ENCODE measurements at regions not wholly inside any gene's neighbourhood (a gene's known extent, or its start where the extent isn't known, plus 50 kb on each side); places are given as distances from the start of the nearest gene placed in this dataset.

DNA sequence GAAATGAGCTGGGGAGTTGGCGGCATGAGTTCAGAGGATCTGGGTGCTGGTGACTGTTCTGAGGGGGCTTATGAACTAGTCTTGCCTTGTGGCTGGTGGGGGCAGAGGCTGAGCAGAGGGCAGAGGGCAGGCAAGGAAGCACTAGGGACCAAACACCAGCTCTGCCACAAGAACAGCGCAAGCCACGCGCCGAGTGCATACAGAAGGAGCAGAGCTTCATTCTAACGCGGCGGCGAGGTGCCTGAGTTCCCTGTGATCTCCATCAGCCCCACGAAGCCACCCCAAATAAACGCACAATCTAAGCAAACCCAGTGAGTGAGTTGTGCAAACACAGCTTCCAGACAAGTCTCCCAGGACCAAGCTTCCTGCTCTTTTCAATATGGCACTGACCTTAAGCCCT, 110.6 kb upstream of the ALDH1B1 start:
- DNase-seq (ENCODE audit: low spot score): peak; percentile 12
- Histone ChIP-seq H3K36me3 (ENCODE audit: control insufficient read depth in 4 of 4, insufficient read depth in 3 of 4, low read depth in 1 of 4, low read length in 3 of 4) (no peaks in the 10 kb centered on the region), H3K4me3 (ENCODE audit: low read depth in 1 of 3, low read length in 3 of 3) (no peak overlapping the region), H3K9ac (ENCODE audit: low read depth in 1 of 2, low read length in 2 of 2) (no peak overlapping the region), H3K4me1 (ENCODE audit: control insufficient read depth in 4 of 4, insufficient read depth in 4 of 4, low read length in 3 of 4) (no peaks in the 10 kb centered on the region), H3K27me3 (ENCODE audit: control insufficient read depth in 4 of 4, insufficient read depth in 4 of 4, low read length in 3 of 4) (no peaks in the 10 kb centered on the region), H3K27ac (ENCODE audit: low read depth in 1 of 2, low read length in 2 of 2) (no peak overlapping the region), H3K9me3 (ENCODE audit: control insufficient read depth in 4 of 4, low read length in 3 of 4) (no peaks in the 10 kb centered on the region)
- TF ChIP-seq, protein P1, sequence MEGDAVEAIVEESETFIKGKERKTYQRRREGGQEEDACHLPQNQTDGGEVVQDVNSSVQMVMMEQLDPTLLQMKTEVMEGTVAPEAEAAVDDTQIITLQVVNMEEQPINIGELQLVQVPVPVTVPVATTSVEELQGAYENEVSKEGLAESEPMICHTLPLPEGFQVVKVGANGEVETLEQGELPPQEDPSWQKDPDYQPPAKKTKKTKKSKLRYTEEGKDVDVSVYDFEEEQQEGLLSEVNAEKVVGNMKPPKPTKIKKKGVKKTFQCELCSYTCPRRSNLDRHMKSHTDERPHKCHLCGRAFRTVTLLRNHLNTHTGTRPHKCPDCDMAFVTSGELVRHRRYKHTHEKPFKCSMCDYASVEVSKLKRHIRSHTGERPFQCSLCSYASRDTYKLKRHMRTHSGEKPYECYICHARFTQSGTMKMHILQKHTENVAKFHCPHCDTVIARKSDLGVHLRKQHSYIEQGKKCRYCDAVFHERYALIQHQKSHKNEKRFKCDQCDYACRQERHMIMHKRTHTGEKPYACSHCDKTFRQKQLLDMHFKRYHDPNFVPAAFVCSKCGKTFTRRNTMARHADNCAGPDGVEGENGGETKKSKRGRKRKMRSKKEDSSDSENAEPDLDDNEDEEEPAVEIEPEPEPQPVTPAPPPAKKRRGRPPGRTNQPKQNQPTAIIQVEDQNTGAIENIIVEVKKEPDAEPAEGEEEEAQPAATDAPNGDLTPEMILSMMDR (IDR thresholded peaks at IDR 0.05; ENCODE audit: low read depth, low read length, missing input control): no peak
- TF ChIP-seq HNF4G (IDR thresholded peaks at IDR 0.05): no peak
- TF ChIP-seq, protein P2, sequence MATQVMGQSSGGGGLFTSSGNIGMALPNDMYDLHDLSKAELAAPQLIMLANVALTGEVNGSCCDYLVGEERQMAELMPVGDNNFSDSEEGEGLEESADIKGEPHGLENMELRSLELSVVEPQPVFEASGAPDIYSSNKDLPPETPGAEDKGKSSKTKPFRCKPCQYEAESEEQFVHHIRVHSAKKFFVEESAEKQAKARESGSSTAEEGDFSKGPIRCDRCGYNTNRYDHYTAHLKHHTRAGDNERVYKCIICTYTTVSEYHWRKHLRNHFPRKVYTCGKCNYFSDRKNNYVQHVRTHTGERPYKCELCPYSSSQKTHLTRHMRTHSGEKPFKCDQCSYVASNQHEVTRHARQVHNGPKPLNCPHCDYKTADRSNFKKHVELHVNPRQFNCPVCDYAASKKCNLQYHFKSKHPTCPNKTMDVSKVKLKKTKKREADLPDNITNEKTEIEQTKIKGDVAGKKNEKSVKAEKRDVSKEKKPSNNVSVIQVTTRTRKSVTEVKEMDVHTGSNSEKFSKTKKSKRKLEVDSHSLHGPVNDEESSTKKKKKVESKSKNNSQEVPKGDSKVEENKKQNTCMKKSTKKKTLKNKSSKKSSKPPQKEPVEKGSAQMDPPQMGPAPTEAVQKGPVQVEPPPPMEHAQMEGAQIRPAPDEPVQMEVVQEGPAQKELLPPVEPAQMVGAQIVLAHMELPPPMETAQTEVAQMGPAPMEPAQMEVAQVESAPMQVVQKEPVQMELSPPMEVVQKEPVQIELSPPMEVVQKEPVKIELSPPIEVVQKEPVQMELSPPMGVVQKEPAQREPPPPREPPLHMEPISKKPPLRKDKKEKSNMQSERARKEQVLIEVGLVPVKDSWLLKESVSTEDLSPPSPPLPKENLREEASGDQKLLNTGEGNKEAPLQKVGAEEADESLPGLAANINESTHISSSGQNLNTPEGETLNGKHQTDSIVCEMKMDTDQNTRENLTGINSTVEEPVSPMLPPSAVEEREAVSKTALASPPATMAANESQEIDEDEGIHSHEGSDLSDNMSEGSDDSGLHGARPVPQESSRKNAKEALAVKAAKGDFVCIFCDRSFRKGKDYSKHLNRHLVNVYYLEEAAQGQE (IDR thresholded peaks at IDR 0.05): no peak
- 78% methylated on average over 11 of the region's 11 CpGs for WGBS

DNA sequence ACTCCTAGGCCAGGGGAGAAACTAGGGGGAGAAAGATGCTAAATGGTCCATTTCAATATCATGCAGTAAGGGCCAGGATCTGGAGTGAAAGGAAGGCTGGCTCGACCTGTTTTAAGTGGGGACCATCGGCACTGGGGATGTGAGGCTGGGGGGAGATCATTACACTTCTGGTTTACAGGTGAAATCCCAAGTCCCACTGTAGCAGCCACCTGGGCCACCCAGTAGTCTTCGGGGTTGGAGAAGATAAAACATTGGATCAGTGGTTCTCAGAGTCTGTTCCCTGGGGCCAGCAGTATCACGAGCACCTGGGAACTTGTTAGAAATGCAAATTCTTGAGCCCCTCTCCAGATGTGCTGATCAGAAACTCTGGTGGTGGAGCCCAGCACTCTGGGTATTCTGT, 111.3 kb upstream of the ALDH1B1 start:
- DNase-seq (ENCODE audit: low spot score): peak; percentile 13
- Histone ChIP-seq H3K36me3 (ENCODE audit: control insufficient read depth in 4 of 4, insufficient read depth in 3 of 4, low read depth in 1 of 4, low read length in 3 of 4) (no peaks in the 10 kb centered on the region), H3K9me3 (ENCODE audit: control insufficient read depth in 4 of 4, low read length in 3 of 4) (no peaks in the 10 kb centered on the region), H3K27ac (ENCODE audit: low read depth in 1 of 2, low read length in 2 of 2) (no peak overlapping the region), H3K9ac (ENCODE audit: low read depth in 1 of 2, low read length in 2 of 2) (no peak overlapping the region), H3K4me1 (ENCODE audit: control insufficient read depth in 4 of 4, insufficient read depth in 4 of 4, low read length in 3 of 4) (no peaks in the 10 kb centered on the region), H3K4me3 (ENCODE audit: low read depth in 1 of 3, low read length in 3 of 3) (no peak overlapping the region), H3K27me3 (ENCODE audit: control insufficient read depth in 4 of 4, insufficient read depth in 4 of 4, low read length in 3 of 4) (no peaks in the 10 kb centered on the region)
- TF ChIP-seq FOXA2 (IDR thresholded peaks at IDR 0.05): no peak
- WGBS: 86% methylated on average over 4 of the region's 4 CpGs

DNA sequence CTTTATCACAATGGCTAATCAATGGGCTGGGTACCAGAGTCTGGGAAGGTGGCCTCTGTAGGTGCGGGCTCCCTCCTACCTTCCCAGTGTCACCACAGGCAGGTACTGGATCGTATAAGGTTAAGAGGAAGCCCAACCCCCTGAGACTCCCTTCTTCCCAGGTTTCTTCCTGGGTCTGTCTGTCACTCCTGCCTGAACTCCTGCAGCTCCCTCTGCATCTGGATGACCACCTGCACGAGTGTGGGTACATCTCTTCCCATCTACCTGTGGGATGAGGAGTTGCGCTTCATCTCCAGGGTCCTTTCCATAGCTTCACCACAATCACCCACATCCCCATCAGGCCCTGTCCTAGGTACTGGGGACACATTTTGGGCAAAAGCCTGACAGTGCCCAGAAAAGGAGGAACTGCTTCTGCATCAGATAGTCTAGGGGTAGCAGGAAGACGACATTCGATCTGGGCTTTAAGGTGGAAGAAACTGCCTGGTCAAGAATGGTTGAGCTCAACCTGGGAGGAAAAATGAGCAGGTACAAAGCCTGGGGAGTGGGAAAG, 112.2 kb upstream of the ALDH1B1 start:
- Histone ChIP-seq H3K4me1 (ENCODE audit: control insufficient read depth in 4 of 4, insufficient read depth in 4 of 4, low read length in 3 of 4) (no peaks in the 10 kb centered on the region), H3K4me3 (ENCODE audit: low read depth in 1 of 3, low read length in 3 of 3) (no peak overlapping the region), H3K27ac (ENCODE audit: low read depth in 1 of 2, low read length in 2 of 2) (no peak overlapping the region), H3K36me3 (ENCODE audit: control insufficient read depth in 4 of 4, insufficient read depth in 3 of 4, low read depth in 1 of 4, low read length in 3 of 4) (no peaks in the 10 kb centered on the region), H3K27me3 (ENCODE audit: control insufficient read depth in 4 of 4, insufficient read depth in 4 of 4, low read length in 3 of 4) (no peaks in the 10 kb centered on the region), H3K9me3 (ENCODE audit: control insufficient read depth in 4 of 4, low read length in 3 of 4) (no peaks in the 10 kb centered on the region), H3K9ac (ENCODE audit: low read depth in 1 of 2, low read length in 2 of 2) (no peak overlapping the region)
- WGBS: 70% methylated on average over 6 of the region's 6 CpGs
- DNase-seq (ENCODE audit: low spot score): no peak
- TF ChIP-seq, protein P3, sequence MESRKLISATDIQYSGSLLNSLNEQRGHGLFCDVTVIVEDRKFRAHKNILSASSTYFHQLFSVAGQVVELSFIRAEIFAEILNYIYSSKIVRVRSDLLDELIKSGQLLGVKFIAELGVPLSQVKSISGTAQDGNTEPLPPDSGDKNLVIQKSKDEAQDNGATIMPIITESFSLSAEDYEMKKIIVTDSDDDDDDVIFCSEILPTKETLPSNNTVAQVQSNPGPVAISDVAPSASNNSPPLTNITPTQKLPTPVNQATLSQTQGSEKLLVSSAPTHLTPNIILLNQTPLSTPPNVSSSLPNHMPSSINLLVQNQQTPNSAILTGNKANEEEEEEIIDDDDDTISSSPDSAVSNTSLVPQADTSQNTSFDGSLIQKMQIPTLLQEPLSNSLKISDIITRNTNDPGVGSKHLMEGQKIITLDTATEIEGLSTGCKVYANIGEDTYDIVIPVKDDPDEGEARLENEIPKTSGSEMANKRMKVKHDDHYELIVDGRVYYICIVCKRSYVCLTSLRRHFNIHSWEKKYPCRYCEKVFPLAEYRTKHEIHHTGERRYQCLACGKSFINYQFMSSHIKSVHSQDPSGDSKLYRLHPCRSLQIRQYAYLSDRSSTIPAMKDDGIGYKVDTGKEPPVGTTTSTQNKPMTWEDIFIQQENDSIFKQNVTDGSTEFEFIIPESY (IDR thresholded peaks at IDR 0.05): no peak
- TF ChIP-seq FOXA2 (IDR thresholded peaks at IDR 0.05) (no peak), JUND (IDR thresholded peaks at IDR 0.05) (no peak), RXRA (IDR thresholded peaks at IDR 0.05) (no peak), GABPA (IDR thresholded peaks at IDR 0.05 in 1 of 2, conservative IDR thresholded peaks at IDR 0.05 in 1 of 2) (no peak), YY1 (IDR thresholded peaks at IDR 0.05) (no peak), SP1 (IDR thresholded peaks at IDR 0.05) (no peak), HNF4A (conservative IDR thresholded peaks at IDR 0.05) (no peak), FOXA1 (IDR thresholded peaks at IDR 0.05) (no peak), TAF1 (conservative IDR thresholded peaks at IDR 0.05) (no peak), HNF4G (IDR thresholded peaks at IDR 0.05) (no peak), EGR1 (IDR thresholded peaks at IDR 0.05; ENCODE audit: low read depth in 2 of 2) (no peak), NR2F2 (IDR thresholded peaks at IDR 0.05) (no peak)
- TF ChIP-seq, protein P1 (IDR thresholded peaks at IDR 0.05; ENCODE audit: low read depth, low read length, missing input control): no peak
- TF ChIP-seq, protein P4, sequence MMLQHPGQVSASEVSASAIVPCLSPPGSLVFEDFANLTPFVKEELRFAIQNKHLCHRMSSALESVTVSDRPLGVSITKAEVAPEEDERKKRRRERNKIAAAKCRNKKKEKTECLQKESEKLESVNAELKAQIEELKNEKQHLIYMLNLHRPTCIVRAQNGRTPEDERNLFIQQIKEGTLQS (IDR thresholded peaks at IDR 0.05): no peak
- TF ChIP-seq, protein P5, sequence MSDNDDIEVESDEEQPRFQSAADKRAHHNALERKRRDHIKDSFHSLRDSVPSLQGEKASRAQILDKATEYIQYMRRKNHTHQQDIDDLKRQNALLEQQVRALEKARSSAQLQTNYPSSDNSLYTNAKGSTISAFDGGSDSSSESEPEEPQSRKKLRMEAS (IDR thresholded peaks at IDR 0.05): no peak

All from liver (tissue), 8 donors.